ENCODE measurements at regions not wholly inside any gene's neighbourhood (a gene's known extent, or its start where the extent isn't known, plus 50 kb on each side); places are given as distances from the start of the nearest gene placed in this dataset.

DNA sequence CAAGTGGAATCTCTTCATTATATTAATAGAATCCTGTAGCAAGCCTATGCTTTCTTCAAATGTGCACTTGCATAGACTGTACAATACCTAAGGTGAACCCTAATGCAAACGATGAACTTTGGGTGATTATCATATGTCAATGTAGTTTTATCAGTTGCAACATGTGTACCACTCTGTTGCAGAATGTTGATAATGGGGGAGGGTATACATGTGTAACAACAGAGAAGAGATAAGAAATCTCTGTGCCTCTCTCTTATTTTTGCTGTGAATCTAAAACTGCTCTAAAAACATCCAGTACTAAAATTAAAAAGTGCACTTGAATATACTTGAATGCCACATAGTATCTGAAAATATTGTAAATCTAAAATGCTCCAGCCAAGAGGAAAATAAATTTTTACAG is 820.8 kb upstream of the MIR17HG start:
- no peak for TF ChIP-seq POLR2A (IDR thresholded peaks at IDR 0.05)
- TF ChIP-seq, protein P1, sequence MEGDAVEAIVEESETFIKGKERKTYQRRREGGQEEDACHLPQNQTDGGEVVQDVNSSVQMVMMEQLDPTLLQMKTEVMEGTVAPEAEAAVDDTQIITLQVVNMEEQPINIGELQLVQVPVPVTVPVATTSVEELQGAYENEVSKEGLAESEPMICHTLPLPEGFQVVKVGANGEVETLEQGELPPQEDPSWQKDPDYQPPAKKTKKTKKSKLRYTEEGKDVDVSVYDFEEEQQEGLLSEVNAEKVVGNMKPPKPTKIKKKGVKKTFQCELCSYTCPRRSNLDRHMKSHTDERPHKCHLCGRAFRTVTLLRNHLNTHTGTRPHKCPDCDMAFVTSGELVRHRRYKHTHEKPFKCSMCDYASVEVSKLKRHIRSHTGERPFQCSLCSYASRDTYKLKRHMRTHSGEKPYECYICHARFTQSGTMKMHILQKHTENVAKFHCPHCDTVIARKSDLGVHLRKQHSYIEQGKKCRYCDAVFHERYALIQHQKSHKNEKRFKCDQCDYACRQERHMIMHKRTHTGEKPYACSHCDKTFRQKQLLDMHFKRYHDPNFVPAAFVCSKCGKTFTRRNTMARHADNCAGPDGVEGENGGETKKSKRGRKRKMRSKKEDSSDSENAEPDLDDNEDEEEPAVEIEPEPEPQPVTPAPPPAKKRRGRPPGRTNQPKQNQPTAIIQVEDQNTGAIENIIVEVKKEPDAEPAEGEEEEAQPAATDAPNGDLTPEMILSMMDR (IDR thresholded peaks at IDR 0.05) = no peak

Data from vagina (tissue), 2 donors.